Heart left ventricle (tissue), 16 donors: ENCODE measurements at regions not wholly inside any gene's neighbourhood (a gene's known extent, or its start where the extent isn't known, plus 50 kb on each side); places are given as distances from the start of the nearest gene placed in this dataset.

Experiments
- ATAC-seq, 4 donors: fragments of 200-7000 bp; cut with Tn5 transposase; one replicate each; pipeline ENCODE4 v1.9.1; 2020 to 2022; ENCODE audit warnings: moderate library complexity in 4 of 4, mild to moderate bottlenecking in 3 of 4, moderate number of reproducible peaks in 1 of 4
- DNase-seq, 5 donors: peaks; one replicate each; pipeline ENCODE4 v3.0.0-alpha.2; 2020
- H3K27ac ChIP-seq, 12 donors: fragments of 200-600 bp; sonication (generic) in 4 of 12; one replicate each; pipeline versions ENCODE4 v1.5.0 to v1.8.0; 2016 to 2022; ENCODE audit warnings: mild to moderate bottlenecking in 2 of 12
- H3K27me3 ChIP-seq, 9 donors: fragments of 200-600 bp; sonication (generic) in 2 of 9; one replicate each; pipeline versions ENCODE4 v1.5.1 to v1.8.0; 2016 to 2022; ENCODE audit warnings: mild to moderate bottlenecking in 3 of 9
- H3K36me3 ChIP-seq, 9 donors: fragments of 200-600 bp; sonication (generic) in 2 of 9; one replicate each; pipeline versions ENCODE4 v1.5.0 to v1.8.0; 2018 to 2022; ENCODE audit warnings: mild to moderate bottlenecking in 2 of 9
- H3K4me1 ChIP-seq, 12 donors: fragments of 200-600 bp; sonication (generic) in 4 of 12; one replicate each; pipeline versions ENCODE4 v1.5.0 to v1.8.0; 2016 to 2022; ENCODE audit warnings: mild to moderate bottlenecking in 3 of 12
- H3K4me3 ChIP-seq, 12 donors: fragments of 200-600 bp; sonication (generic) in 4 of 12; one replicate each; pipeline versions ENCODE4 v1.5.0 to v1.8.0; 2017 to 2022; ENCODE audit warnings: mild to moderate bottlenecking in 9 of 12, moderate library complexity in 4 of 12
- H3K9me3 ChIP-seq, 12 donors: fragments of 200-600 bp; sonication (generic) in 4 of 12; one replicate each; pipeline versions ENCODE4 v1.5.0 to v1.8.0; 2016 to 2022; ENCODE audit warnings: mild to moderate bottlenecking in 1 of 12
- CTCF ChIP-seq, 12 donors: fragments of 200-600 bp; sonication (generic) in 4 of 12; IDR thresholded peaks; one replicate each; pipeline versions ENCODE4 v1.5.0 to v1.8.0; 2018 to 2022; ENCODE audit warnings: antibody characterized with exemption in 12 of 12, mild to moderate bottlenecking in 5 of 12
- POLR2A ChIP-seq, 2 donors: fragments of 450-650 bp; IDR thresholded peaks; one replicate each; pipeline ENCODE4 v1.6.1; 2017; ENCODE audit warnings: antibody characterized with exemption in 2 of 2, mild to moderate bottlenecking in 2 of 2, moderate library complexity in 2 of 2
- WGBS, 4 donors: extraction: QIAGEN DNeasy Blood & Tissue Kit in 2 of 4; methylation state at CpG; one replicate each; pipeline versions ENCODE4 v1.1.5 to v1.1.7; 2013 to 2018; 5-methylcytosine and 5-hydroxymethylcytosine counted together
- intact Hi-C, 10 donors: fragments of 100-400 bp; cut with DNase I; formaldehyde crosslinking; loops; one replicate each; pipeline versions ENCODE4 v1.11.1 to v1.14.2; 2022
- donor health status: ischemic (EF 13 %, LVEDD 7.1; RV severe dilation, severe dysfunction).
- donor health status: healthy with polysubstance abuse.
- donor health status: DM: no; HTN: yes; CAD: no.
- donor health status: DM: no; HTN: no; CAD: no.
- donor health status: ischemic (EF 25% LVEDD 6.9; RV normal size, moderate dysfunction).
- donor health status: ischemic (EF 25% LVEDD 5.7; RV mildly dilated, moderate dysfunction).
- donor health status: healthy.
- donor health status: DM: yes; HTN: yes; CAD: no.
- donor health status: ischemic (EF 35%, LVEDD 5.7; RV mildly dilated, moderate dysfunction).
- donor health status: nonischemic (EF 11% LVEDD 7.7; RV severe dilation, severe dysfunction).
- donor health status: DM: yes; HTN: yes; CAD: no.
- donor health status: PGD.
- donor health status: ischemic (EF 29% LVEDD 5.4; RV normal size, mild dysfunction).
- donor health status: nonischemic (EF 23%, LVEDD 6.1; RV moderate dilation, normal function).

DNA sequence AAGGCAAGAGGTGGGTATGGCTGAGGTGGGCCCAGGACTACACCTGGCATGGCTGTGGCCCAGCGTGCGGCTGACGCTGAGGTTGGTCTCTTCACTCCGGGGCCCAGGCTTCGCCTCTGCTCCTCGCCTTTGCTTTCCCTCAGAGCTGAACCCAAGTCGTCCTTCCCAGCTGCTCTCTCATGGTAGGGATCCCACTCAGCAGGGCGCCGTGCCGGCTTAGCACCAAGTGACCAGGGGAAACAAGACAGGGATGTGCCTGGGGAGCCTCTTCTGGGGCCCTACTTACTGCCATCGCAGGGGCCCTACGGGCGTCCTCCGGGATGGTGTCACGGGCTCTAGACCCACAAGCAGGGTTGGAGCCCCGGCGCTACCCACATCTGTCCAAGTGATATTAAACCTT is 138.1 kb upstream of the ALKAL2 start:
- WGBS, 4 donors = 90 to 95% (median 93%) methylated on average over 17 of the region's 17 CpGs
- DNase-seq = no peak
- Histone ChIP-seq H3K27me3 (peaks cover 0 to 9% (median 0%) of the 10 kb centered on the region in 9 donors), H3K4me1 (peaks cover 0 to 7% (median 0%) of the 10 kb centered on the region in 12 donors), H3K9me3 (no peaks in the 10 kb centered on the region), H3K36me3 (no peaks in the 10 kb centered on the region), H3K27ac (no peak overlapping the region), H3K4me3 (no peak overlapping the region)
- TF ChIP-seq POLR2A (IDR thresholded peaks at IDR 0.05) = no peak
- TF ChIP-seq CTCF (IDR thresholded peaks at IDR 0.05) = no peak
- no peak for ATAC-seq
- intact Hi-C loops = no loop called here

- Histone ChIP-seq H3K4me3 (no peak overlapping the region), H3K27me3 (peaks cover 0 to 5% (median 0%) of the 10 kb centered on the region in 9 donors), H3K36me3 (no peaks in the 10 kb centered on the region), H3K27ac (no peak overlapping the region), H3K4me1 (peaks cover 0 to 3% (median 0%) of the 10 kb centered on the region in 12 donors), H3K9me3 (no peaks in the 10 kb centered on the region)
- intact Hi-C loops = no loop called here
- 71 to 77% (median 77%) methylated on average over 8 of the region's 8 CpGs for WGBS, 4 donors
- TF ChIP-seq CTCF (IDR thresholded peaks at IDR 0.05) (no peak), POLR2A (IDR thresholded peaks at IDR 0.05) (no peak)
- no peak for ATAC-seq
- no peak for DNase-seq
These were observed 137.4 kb upstream of the ALKAL2 start for GRCh38 chr2:425243-425642.

- Histone ChIP-seq H3K9me3 (no peaks in the 10 kb centered on the region), H3K4me3 (no peak overlapping the region), H3K36me3 (no peaks in the 10 kb centered on the region), H3K27ac (no peak overlapping the region), H3K27me3 (peaks cover 0 to 5% (median 0%) of the 10 kb centered on the region in 9 donors), H3K4me1 (no peaks in the 10 kb centered on the region)
- no peak for ATAC-seq
- intact Hi-C loops = no loop called here
- 80 to 86% (median 84%) methylated on average over 20 of the region's 20 CpGs for WGBS, 4 donors
- TF ChIP-seq POLR2A (IDR thresholded peaks at IDR 0.05) (no peak), CTCF (IDR thresholded peaks at IDR 0.05) (no peak)
- DNase-seq = no peak
These were observed 136.6 kb upstream of the ALKAL2 start for GRCh38 chr2:424306-425171.

DNA sequence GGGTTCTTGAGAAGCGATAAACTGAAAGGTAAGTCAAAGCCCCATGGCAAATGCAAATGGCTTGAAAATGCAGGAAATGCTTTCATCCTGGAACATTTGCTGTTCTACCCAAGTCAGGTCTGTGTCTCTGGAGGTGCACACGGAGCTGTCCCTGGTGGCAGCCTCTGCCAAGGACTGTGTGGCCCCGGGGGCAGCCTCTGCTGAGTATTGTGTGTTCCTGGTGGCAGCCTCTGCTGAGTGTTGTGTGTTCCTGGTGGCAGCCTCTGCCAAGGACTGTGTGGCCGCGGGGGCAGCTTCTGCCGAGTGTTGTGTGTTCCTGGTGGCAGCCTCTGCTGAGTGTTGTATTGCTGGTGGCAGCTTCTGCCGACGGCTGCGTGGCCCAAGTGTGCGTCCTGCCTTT is 135.6 kb upstream of the ALKAL2 start:
- Histone ChIP-seq H3K27ac (no peak overlapping the region), H3K4me3 (no peak overlapping the region), H3K9me3 (no peaks in the 10 kb centered on the region), H3K36me3 (no peaks in the 10 kb centered on the region), H3K4me1 (no peaks in the 10 kb centered on the region), H3K27me3 (peaks cover 0 to 2% (median 0%) of the 10 kb centered on the region in 9 donors)
- no peak for TF ChIP-seq CTCF (IDR thresholded peaks at IDR 0.05)
- ATAC-seq (peak in 1 of 4 donors; percentile 42), DNase-seq (no peak)
- WGBS, 4 donors = 56 to 85% (median 68%) methylated on average over 8 to 10 of the region's 10 CpGs
- intact Hi-C loops = no loop called here
